HL-60 (cell line): ENCODE measurements at regions not wholly inside any gene's neighbourhood (a gene's known extent, or its start where the extent isn't known, plus 50 kb on each side); places are given as distances from the start of the nearest gene placed in this dataset.
"Not testable (repeated sequence)": the region's sequence is repeated elsewhere in the genome, so short reads cannot be mapped to it uniquely, and the experiment has no call there.

Source experiments
- DNase-seq, 2 experiments: peaks; one replicate each; pipeline ENCODE4 v3.0.0-alpha.2; 2010 to 2020; ENCODE audit warnings: low read depth in 1 of 2, low spot score in 1 of 2
- H3K27ac ChIP-seq: fragments of 250-450 bp; sonication (Bioruptor Pico); replicated peaks from 2 replicates; pipeline ENCODE4 v1.5.1; 2020; ENCODE audit warnings: mild to moderate bottlenecking, moderate library complexity
- H3K27me3 ChIP-seq: fragments of 250-450 bp; sonication (Bioruptor Pico); 2 replicates; pipeline ENCODE4 v1.5.1; 2021; ENCODE audit warnings: mild to moderate bottlenecking, moderate library complexity; ENCODE audit not compliant: insufficient read depth, poor library complexity, severe bottlenecking
- H3K4me3 ChIP-seq: replicated peaks from 2 replicates; pipeline ENCODE4 v1.5.1; 2011; ENCODE audit warnings: mild to moderate bottlenecking, control low read depth, low read length; ENCODE audit not compliant: insufficient read depth
- CTCF ChIP-seq: IDR thresholded peaks from one replicate; pipeline ENCODE4 v1.5.1; 2011; ENCODE audit warnings: low read length, control low read depth, inconsistent platforms; ENCODE audit not compliant: insufficient read depth
- GABPA ChIP-seq: IDR thresholded peaks from 2 replicates; pipeline ENCODE4 v1.6.1; 2012; ENCODE audit warnings: low read depth
- POLR2AphosphoS5 ChIP-seq: IDR thresholded peaks from 2 replicates; pipeline ENCODE4 v1.6.1; 2012; ENCODE audit warnings: low read depth
- SPI1 ChIP-seq: IDR thresholded peaks from 2 replicates; pipeline ENCODE4 v1.6.1; 2012; ENCODE audit warnings: low read depth, mild to moderate bottlenecking, borderline replicate concordance
- TF ChIP-seq, protein P1 (sequence below): IDR thresholded peaks from 2 replicates; pipeline ENCODE4 v1.6.1; 2012; ENCODE audit warnings: low read depth; ENCODE audit not compliant: insufficient replicate concordance

DNA sequence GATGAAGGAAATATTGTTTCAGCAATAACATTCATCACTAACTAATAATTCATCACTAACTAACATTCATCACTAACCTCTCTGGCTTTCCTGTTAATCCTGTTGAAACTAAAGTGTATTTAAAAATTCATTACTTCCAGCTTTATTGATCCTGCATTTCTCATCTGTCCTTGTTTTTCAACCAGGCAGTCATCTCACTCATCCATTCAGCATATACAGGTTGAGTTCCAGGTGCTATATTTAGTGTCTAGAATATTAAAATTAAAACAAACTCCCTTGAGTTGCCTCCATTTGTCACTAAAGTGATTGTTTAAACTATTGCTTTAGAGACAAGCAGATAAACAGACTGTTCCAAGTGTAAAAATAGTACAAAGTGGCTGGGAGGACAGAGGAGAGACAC lies 58.1 kb downstream of the ATXN7L3B start:
- H3K27ac ChIP-seq: no peak overlapping the region
- H3K4me3 ChIP-seq: no peak overlapping the region
- DNase-seq: no peak
- H3K27me3 ChIP-seq: no peaks in the 10 kb centered on the region
- TF ChIP-seq GABPA (no peak), SPI1 (no peak), POLR2AphosphoS5 (no peak), CTCF (no peak)
- TF ChIP-seq, protein P1, sequence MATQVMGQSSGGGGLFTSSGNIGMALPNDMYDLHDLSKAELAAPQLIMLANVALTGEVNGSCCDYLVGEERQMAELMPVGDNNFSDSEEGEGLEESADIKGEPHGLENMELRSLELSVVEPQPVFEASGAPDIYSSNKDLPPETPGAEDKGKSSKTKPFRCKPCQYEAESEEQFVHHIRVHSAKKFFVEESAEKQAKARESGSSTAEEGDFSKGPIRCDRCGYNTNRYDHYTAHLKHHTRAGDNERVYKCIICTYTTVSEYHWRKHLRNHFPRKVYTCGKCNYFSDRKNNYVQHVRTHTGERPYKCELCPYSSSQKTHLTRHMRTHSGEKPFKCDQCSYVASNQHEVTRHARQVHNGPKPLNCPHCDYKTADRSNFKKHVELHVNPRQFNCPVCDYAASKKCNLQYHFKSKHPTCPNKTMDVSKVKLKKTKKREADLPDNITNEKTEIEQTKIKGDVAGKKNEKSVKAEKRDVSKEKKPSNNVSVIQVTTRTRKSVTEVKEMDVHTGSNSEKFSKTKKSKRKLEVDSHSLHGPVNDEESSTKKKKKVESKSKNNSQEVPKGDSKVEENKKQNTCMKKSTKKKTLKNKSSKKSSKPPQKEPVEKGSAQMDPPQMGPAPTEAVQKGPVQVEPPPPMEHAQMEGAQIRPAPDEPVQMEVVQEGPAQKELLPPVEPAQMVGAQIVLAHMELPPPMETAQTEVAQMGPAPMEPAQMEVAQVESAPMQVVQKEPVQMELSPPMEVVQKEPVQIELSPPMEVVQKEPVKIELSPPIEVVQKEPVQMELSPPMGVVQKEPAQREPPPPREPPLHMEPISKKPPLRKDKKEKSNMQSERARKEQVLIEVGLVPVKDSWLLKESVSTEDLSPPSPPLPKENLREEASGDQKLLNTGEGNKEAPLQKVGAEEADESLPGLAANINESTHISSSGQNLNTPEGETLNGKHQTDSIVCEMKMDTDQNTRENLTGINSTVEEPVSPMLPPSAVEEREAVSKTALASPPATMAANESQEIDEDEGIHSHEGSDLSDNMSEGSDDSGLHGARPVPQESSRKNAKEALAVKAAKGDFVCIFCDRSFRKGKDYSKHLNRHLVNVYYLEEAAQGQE: no peak

DNA sequence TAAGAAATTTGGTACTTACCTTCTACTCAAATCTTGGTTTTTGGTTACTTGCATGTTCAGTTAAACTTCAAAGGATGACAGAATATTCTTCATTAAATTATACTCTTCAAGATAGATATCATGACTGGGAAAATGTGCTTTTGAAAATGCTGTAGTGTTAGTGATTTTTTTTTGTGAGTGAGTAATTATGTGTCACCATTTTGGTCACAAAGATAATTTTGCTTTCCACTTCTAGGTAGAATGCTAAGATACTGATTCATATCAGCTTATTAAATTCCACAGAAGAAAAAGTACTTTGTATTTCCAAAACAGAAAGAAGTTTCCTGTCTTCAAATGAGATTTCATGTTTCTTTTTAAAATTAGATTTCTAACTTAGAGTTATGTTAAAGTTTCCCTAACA lies 61.2 kb downstream of the ATXN7L3B start:
- DNase-seq: no peak
- H3K4me3 ChIP-seq: no peak overlapping the region
- TF ChIP-seq POLR2AphosphoS5: no peak
- no peak for TF ChIP-seq GABPA
- TF ChIP-seq SPI1: no peak
- TF ChIP-seq CTCF: no peak
- TF ChIP-seq, protein P1: no peak
- H3K27me3 ChIP-seq: no peaks in the 10 kb centered on the region
- no peak overlapping the region for H3K27ac ChIP-seq

GRCh38 chr12:74599932-74600331 lies 62.3 kb downstream of the ATXN7L3B start:
- Histone ChIP-seq H3K27me3 (no peaks in the 10 kb centered on the region), H3K4me3 (no peak overlapping the region), H3K27ac (no peak overlapping the region)
- TF ChIP-seq POLR2AphosphoS5 (no peak), GABPA (no peak), SPI1 (no peak), CTCF (no peak)
- TF ChIP-seq, protein P1: no peak
- no peak for DNase-seq

- not testable (repeated sequence) for H3K27me3 ChIP-seq, DNase-seq, H3K27ac ChIP-seq, H3K4me3 ChIP-seq
Observed at GRCh38 chr12:74600817-74601216, 63.2 kb downstream of the ATXN7L3B start.
